Stimulated activated naive B cell treated with anti-CD40 and anti-IgM and Interleukin-4, amounts not matched to agents 10 μg/mL and 1 μg/mL and 100 μg/mL, for 72 hours (primary cell): ENCODE measurements at regions not wholly inside any gene's neighbourhood (a gene's known extent, or its start where the extent isn't known, plus 50 kb on each side); places are given as distances from the start of the nearest gene placed in this dataset.

Experiments
- ATAC-seq, 2 donors: fragments of 150-1000 bp; cut with Tn5 transposase; replicated peaks; 2 replicates each; pipeline ENCODE4 v1.10.0; 2021; ENCODE audit warnings: moderate library complexity in 1 of 2
- DNase-seq: peaks from one replicate; pipeline ENCODE4 v3.0.0; 2021
- H3K27ac Mint-ChIP-seq: one replicate; pipeline ENCODE4 v1.8.0; 2022; ENCODE audit warnings: mild to moderate bottlenecking, mixed read lengths
- H3K27me3 Mint-ChIP-seq, 2 donors: one replicate each; pipeline ENCODE4 v1.8.0; 2022; ENCODE audit warnings: mixed read lengths in 2 of 2
- H3K36me3 Mint-ChIP-seq, 2 donors: one replicate each; pipeline ENCODE4 v1.8.0; 2022; ENCODE audit warnings: mixed read lengths in 2 of 2, mild to moderate bottlenecking in 1 of 2
- H3K4me1 Mint-ChIP-seq, 2 donors: one replicate each; pipeline ENCODE4 v1.8.0; 2022; ENCODE audit warnings: mixed read lengths in 2 of 2, mild to moderate bottlenecking in 1 of 2
- H3K4me3 Mint-ChIP-seq, 2 donors: one replicate each; pipeline ENCODE4 v1.8.0; 2022; ENCODE audit warnings: mild to moderate bottlenecking in 2 of 2, mixed read lengths in 2 of 2, moderate library complexity in 1 of 2
- H3K9me3 Mint-ChIP-seq, 2 donors: one replicate each; pipeline ENCODE4 v1.8.0; 2022; ENCODE audit warnings: mixed read lengths in 2 of 2, mild to moderate bottlenecking in 1 of 2

DNA sequence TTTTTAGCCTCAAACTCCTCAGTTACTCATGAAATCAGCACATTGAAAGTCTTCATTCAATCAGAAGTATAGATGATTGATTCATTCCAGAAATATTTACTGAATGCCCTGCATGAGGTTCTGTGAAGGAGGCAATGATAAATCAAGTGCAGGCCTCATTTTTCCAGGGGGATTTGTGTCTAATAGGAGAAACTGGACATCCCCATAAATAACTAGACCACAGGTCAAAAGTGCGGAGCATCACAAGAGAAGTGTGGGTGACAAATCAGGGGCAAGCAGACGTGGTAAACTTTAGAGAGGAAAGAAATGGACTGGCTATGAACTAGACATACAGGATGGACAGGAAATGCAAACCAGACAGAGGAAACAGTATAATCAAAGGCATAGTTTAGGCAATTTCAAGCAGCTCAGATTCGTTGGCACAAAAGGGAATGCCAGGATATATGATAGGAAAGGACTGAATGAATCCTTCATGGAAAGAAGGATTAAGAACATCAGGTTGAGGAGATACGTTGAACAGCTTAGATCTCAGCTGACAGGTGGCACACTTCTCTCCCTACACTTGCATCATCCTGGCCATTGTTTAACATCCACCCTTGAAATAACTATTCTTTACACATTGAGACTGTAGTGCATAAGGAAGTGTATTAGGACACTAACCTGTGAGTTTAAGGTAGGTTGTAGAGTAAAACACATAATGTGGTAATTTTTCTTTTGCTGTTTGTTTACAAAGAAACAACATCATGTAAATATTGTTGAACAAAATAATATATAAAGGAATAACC lies 69.6 kb upstream of the RASGEF1B start:
- H3K36me3 Mint-ChIP-seq: peaks cover 6% of the 10 kb centered on the region in 2 donors
- H3K27me3 Mint-ChIP-seq: no peaks in the 10 kb centered on the region
- peaks cover 9 to 11% of the 10 kb centered on the region in 2 donors for H3K4me1 Mint-ChIP-seq
- ATAC-seq (no peak), DNase-seq (no peak)
- no peak overlapping the region for H3K27ac Mint-ChIP-seq
- H3K4me3 Mint-ChIP-seq: no peak overlapping the region
- H3K9me3 Mint-ChIP-seq: peaks cover 7 to 9% of the 10 kb centered on the region in 2 donors

DNA sequence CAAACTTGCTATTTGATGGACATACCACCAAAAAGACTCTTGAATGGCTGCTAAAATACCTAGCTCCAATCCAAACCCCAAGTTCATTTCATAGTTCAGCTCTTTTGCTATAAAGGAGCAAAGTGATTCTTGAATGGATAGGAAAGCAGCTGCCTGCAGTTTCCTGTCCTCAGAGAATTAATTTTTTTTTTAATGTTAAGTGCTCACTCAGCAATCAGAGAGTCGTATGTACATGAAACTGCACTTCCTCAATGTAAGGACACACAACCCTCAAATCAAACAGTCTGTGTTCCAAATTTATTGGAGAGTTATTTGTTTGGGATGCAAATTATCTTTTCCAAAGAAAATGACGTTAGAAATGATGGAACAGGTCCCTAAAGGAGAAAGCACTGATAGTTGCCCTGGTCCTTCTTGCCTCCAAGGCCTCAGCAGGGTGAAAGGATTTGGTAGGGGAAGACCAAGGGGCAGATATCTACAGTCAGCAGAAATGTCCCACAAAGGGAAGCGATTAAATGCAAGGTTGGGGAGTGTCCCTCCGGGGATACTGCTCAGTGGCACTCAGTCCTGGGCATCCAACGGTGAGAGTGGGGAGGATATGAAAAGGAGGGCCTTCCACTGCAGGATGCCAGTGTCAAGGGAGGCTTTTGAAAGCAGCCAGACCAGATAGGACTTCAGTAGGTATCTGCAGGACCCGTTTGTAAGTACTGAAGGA lies 67.2 kb upstream of the RASGEF1B start:
- Mint-ChIP-seq H3K27ac (no peak overlapping the region), H3K4me1 (peaks cover 10 to 11% of the 10 kb centered on the region in 2 donors), H3K36me3 (peaks cover 6 to 9% of the 10 kb centered on the region in 2 donors), H3K27me3 (no peaks in the 10 kb centered on the region), H3K9me3 (peaks cover 7 to 9% of the 10 kb centered on the region in 2 donors), H3K4me3 (no peak overlapping the region)
- ATAC-seq (peak; percentile 38 to 46), DNase-seq (no peak)

DNA sequence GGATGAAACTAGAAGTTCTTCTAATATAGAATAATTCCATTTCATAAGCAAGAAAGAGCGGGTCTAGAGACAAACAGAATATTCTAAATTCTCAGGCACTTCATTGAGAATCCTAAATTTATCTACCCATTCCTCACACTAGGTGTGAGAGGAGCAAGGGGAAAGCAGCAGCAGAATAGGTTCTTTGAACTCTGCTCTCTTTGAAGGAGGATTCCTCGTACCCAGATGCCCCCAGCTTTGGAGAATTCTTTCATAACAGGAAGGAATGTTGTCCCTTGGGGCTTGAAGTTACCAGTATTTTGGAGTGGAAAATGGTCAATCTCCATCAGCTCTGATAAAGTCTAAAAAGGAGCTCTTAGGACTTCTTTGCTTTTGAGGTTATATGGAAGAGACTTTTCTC lies 59.7 kb upstream of the RASGEF1B start:
- H3K27me3 Mint-ChIP-seq: no peaks in the 10 kb centered on the region
- DNase-seq (no peak), ATAC-seq (no peak)
- H3K27ac Mint-ChIP-seq: no peak overlapping the region
- H3K9me3 Mint-ChIP-seq: peaks cover 10 to 13% of the 10 kb centered on the region in 2 donors
- no peak overlapping the region for H3K4me3 Mint-ChIP-seq
- peaks cover 0 to 1% of the 10 kb centered on the region in 2 donors for H3K4me1 Mint-ChIP-seq
- peaks cover 10 to 12% of the 10 kb centered on the region in 2 donors for H3K36me3 Mint-ChIP-seq

DNA sequence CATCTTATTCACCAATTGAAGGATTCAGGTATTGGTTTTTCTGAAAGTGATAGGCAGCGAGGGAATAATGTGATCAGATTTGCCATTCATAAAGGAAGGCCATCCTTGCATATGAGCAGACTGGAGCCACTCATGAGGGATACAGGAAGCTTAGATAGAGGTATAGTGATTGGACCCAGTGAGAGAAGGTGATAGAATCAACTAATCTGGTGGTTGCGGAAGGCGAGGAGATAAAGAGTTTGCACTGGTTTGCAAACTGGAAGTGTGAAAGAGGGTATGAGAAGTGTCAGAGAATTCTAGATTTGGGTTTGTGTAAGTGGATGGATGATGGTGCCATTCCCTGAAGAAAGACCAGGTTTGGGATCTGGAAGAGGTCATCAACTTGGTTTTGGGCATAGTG lies 57.3 kb upstream of the RASGEF1B start:
- no peak for ATAC-seq
- Mint-ChIP-seq H3K4me3 (no peak overlapping the region), H3K27ac (no peak overlapping the region), H3K27me3 (no peaks in the 10 kb centered on the region), H3K9me3 (peaks cover 18 to 19% of the 10 kb centered on the region in 2 donors), H3K4me1 (peaks cover 1 to 9% of the 10 kb centered on the region in 2 donors), H3K36me3 (peaks cover 12 to 16% of the 10 kb centered on the region in 2 donors)
- DNase-seq: no peak

DNA sequence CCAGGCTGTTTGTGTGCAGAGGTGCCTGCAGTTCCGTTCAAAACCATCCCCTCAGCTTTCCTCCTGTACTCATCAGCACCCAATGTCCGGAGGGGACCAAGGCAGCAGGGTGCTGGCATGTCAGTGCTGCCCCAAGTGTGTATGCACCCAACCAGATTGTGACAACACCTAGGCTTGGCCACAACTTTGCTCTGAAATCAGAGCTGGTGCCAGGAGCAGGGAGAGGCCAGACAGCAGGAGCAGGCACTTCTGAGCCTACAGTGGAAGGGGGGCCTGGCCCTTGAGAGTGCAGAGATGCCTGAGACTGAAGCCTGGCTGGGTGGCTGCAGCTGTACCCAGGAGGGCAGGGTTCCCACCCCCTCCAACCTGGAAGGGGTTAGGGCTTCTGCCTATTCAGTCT lies 56.5 kb upstream of the RASGEF1B start:
- H3K27ac Mint-ChIP-seq: no peak overlapping the region
- peaks cover 12 to 16% of the 10 kb centered on the region in 2 donors for H3K36me3 Mint-ChIP-seq
- peaks cover 8 to 16% of the 10 kb centered on the region in 2 donors for H3K4me1 Mint-ChIP-seq
- H3K27me3 Mint-ChIP-seq: no peaks in the 10 kb centered on the region
- H3K9me3 Mint-ChIP-seq: peaks cover 18 to 19% of the 10 kb centered on the region in 2 donors
- ATAC-seq (no peak), DNase-seq (no peak)
- no peak overlapping the region for H3K4me3 Mint-ChIP-seq

DNA sequence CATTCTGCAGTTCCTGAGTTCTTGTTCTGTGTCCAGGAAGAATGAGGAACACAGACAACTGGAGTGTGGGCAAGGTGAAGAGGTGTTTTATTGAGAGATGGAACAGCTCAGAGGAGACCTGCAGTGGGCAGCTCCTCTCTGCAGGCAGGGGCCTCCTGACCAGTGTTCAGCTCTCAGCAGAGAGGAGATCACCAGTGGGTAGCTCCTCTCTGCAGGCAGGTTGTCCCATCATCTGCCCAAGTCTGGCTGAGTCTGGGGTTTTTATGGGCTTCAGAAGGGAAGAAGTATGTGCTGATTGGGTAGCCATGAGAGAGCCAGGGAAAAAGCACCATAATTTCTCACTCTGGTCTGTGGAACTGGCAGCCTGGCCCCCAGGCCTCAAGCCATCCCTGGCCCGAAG lies 56.0 kb upstream of the RASGEF1B start:
- no peak for ATAC-seq
- H3K4me1 Mint-ChIP-seq: peaks cover 8 to 18% of the 10 kb centered on the region in 2 donors

DNA sequence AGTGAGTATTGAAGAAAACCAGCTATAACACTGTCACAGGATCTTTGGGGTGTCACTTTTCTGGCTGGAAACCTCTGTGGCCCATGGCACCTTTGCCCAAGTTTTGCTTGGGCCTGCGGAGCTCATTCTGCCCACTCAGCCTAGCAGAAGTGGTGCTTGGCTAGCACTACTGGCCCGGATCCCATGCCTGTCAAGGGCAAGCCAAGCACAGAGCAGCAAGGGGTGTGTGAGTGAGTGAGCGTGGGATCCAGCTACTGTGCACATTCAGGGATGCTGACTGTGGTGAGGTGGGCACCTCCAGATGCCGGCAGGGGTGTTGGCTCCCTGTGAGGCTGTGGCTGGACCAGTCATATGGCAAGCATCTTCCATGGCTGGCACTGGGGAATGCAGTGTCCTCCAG lies 55.4 kb upstream of the RASGEF1B start:
- Mint-ChIP-seq H3K4me3 (no peak overlapping the region), H3K4me1 (peaks cover 11 to 22% of the 10 kb centered on the region in 2 donors)
- DNase-seq: no peak

More for the DNA sequence above, 56.0 kb upstream of the RASGEF1B start:
- H3K27me3 Mint-ChIP-seq: no peaks in the 10 kb centered on the region
- H3K4me3 Mint-ChIP-seq: no peak overlapping the region
- no peak overlapping the region for H3K27ac Mint-ChIP-seq
- peaks cover 18 to 19% of the 10 kb centered on the region in 2 donors for H3K9me3 Mint-ChIP-seq
- no peak for DNase-seq
- peaks cover 12 to 16% of the 10 kb centered on the region in 2 donors for H3K36me3 Mint-ChIP-seq

DNA sequence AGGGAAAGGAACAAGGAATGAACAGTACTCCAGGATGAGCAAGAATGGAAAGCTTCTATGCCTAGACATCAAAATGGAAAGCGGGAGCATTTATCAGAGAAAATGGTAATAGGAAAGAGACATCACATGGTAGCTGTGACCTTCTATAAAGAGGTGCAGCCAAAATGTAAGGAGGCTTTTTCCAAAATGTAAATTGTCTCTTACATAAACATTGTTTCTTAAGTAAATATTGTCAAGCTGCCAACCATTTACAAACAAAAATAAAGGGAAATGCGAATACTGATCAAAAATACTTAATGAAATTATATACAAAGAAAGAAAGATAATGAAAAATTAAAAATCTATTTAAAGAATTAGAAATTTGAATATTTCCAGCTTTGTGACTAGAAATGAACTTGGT lies 55.0 kb upstream of the RASGEF1B start:
- Mint-ChIP-seq H3K27me3 (no peaks in the 10 kb centered on the region), H3K9me3 (peaks cover 18 to 19% of the 10 kb centered on the region in 2 donors), H3K36me3 (peaks cover 12 to 16% of the 10 kb centered on the region in 2 donors), H3K27ac (no peak overlapping the region), H3K4me1 (peaks cover 15 to 22% of the 10 kb centered on the region in 2 donors), H3K4me3 (no peak overlapping the region)
- ATAC-seq (no peak), DNase-seq (no peak)

More for the DNA sequence above, 55.4 kb upstream of the RASGEF1B start:
- ATAC-seq: no peak
- peaks cover 18 to 19% of the 10 kb centered on the region in 2 donors for H3K9me3 Mint-ChIP-seq
- H3K27me3 Mint-ChIP-seq: no peaks in the 10 kb centered on the region
- no peak overlapping the region for H3K27ac Mint-ChIP-seq
- peaks cover 12 to 16% of the 10 kb centered on the region in 2 donors for H3K36me3 Mint-ChIP-seq

DNA sequence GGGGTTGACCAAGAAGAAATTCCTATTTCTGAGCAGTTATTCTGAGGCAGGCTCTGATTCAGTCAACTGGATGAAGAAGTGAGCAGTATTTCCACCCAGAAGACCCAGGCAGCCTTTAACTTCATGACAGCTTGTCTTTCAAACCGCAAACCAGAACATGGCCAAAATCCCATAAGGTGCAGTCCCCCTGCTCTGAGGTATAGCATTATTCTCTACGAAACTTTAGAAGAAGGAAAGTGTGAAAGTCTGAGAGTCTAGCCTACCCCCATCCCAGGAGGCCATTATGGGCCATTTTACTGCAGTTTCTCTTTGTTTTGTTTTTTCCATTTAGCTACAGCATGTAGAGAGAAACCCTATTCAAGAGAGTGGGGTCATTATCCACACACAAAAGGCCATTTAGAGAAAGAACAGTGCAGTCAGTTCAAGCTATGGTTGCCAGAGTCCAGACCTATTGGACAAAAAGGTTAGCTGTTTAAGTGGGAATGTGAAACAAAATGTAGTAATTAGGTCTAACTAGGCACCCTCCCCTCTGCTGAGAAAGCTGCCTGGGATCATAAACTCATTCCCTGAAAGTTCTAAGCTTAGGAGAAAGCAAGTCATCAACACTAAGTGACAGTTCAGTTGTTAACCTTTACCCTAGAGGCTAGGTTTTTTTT lies 52.1 kb upstream of the RASGEF1B start:
- Mint-ChIP-seq H3K9me3 (peaks cover 14 to 17% of the 10 kb centered on the region in 2 donors), H3K36me3 (peaks cover 12 to 16% of the 10 kb centered on the region in 2 donors), H3K4me3 (no peak overlapping the region), H3K27me3 (no peaks in the 10 kb centered on the region), H3K4me1 (peaks cover 18 to 28% of the 10 kb centered on the region in 2 donors), H3K27ac (no peak overlapping the region)
- DNase-seq (peak; percentile 30), ATAC-seq (peak; percentile 83 to 85)

DNA sequence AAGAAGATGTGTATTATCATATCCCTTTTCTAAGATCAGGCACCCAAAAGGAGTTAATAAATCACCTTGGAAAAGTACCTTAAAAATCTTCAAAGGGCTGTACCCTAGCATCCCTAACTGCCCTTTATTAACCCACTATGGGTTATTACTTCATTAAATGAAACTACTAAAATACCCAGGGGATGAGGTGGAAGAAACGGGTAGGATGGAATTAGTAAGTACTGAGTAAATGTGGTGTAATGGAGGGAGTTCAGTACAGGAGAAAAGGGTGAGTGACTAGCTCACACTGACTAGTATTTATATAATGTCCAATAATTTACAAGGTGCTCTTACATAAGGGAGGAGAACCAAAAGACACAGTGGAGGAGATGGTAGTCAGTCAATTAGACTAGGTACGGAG lies 51.0 kb upstream of the RASGEF1B start:
- no peak overlapping the region for H3K4me3 Mint-ChIP-seq

DNA sequence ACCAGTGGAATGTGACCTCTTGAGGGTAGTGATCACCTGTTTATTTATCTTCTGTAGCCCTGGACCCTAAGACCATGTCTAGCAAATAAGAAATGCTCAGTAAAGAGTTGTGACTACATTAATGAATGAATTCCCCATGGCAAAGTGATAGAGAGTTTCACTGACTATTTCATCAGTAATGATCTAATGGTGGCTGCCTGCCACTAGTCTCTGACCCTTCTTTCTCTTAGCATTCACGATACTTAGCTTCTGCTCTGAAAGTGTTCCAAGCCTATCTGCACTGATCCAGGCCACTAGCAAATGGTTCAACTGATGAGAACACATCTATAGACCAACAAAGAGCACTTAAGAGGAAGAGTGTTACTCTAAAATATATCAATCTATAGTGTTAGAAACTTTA lies 50.0 kb upstream of the RASGEF1B start:
- H3K36me3 Mint-ChIP-seq: peaks cover 5 to 10% of the 10 kb centered on the region in 2 donors

More for the DNA sequence above, 51.0 kb upstream of the RASGEF1B start:
- ATAC-seq (peak; percentile 56 to 71), DNase-seq (no peak)
- Mint-ChIP-seq H3K9me3 (peaks cover 10 to 11% of the 10 kb centered on the region in 2 donors), H3K4me1 (peaks cover 21 to 32% of the 10 kb centered on the region in 2 donors), H3K36me3 (peaks cover 9 to 12% of the 10 kb centered on the region in 2 donors), H3K27ac (peak overlapping the region; percentile 15), H3K27me3 (no peaks in the 10 kb centered on the region)

More for the DNA sequence above, 50.0 kb upstream of the RASGEF1B start:
- Mint-ChIP-seq H3K27me3 (no peaks in the 10 kb centered on the region), H3K4me1 (peaks cover 24 to 36% of the 10 kb centered on the region in 2 donors), H3K9me3 (peaks cover 10% of the 10 kb centered on the region in 2 donors), H3K27ac (no peak overlapping the region), H3K4me3 (no peak overlapping the region)
- no peak for ATAC-seq
- no peak for DNase-seq
